ENCODE measurements at regions not wholly inside any gene's neighbourhood (a gene's known extent, or its start where the extent isn't known, plus 50 kb on each side); places are given as distances from the start of the nearest gene placed in this dataset.
"Not testable (repeated sequence)": the region's sequence is repeated elsewhere in the genome, so short reads cannot be mapped to it uniquely, and the experiment has no call there.

GRCh38 chr3:193917158-193917557 is 218.8 kb upstream of the HES1 start:
- Histone ChIP-seq H3K9me3 (ENCODE audit: low read length) (no peaks in the 10 kb centered on the region), H3K27ac (ENCODE audit: low read depth, low read length) (no peak overlapping the region), H3K4me1 (ENCODE audit: insufficient read depth, low read length) (no peaks in the 10 kb centered on the region), H3K27me3 (ENCODE audit: control insufficient read depth in 1 of 2, insufficient read depth in 2 of 2, low read length in 2 of 2) (no peaks in the 10 kb centered on the region), H3K36me3 (ENCODE audit: insufficient read depth, low read length) (no peaks in the 10 kb centered on the region), H3K4me3 (ENCODE audit: low read depth in 1 of 2, low read length in 2 of 2) (no peak overlapping the region), H3K9ac (ENCODE audit: low read length) (no peak overlapping the region)

GRCh38 chr3:193921465-193921864 is 214.5 kb upstream of the HES1 start:
- no peaks in the 10 kb centered on the region for H3K4me1 ChIP-seq (ENCODE audit: insufficient read depth, low read length)
- no peak overlapping the region for H3K4me3 ChIP-seq (ENCODE audit: low read depth in 1 of 2, low read length in 2 of 2)
- H3K27ac ChIP-seq (ENCODE audit: low read depth, low read length): no peak overlapping the region
- H3K9ac ChIP-seq (ENCODE audit: low read length): no peak overlapping the region
- no peaks in the 10 kb centered on the region for H3K36me3 ChIP-seq (ENCODE audit: insufficient read depth, low read length)
- H3K9me3 ChIP-seq (ENCODE audit: low read length): no peaks in the 10 kb centered on the region
- H3K27me3 ChIP-seq (ENCODE audit: control insufficient read depth in 1 of 2, insufficient read depth in 2 of 2, low read length in 2 of 2): no peaks in the 10 kb centered on the region

- no peaks in the 10 kb centered on the region for H3K9me3 ChIP-seq (ENCODE audit: low read length)
- H3K27ac ChIP-seq (ENCODE audit: low read depth, low read length): no peak overlapping the region
These were observed 213.7 kb upstream of the HES1 start for GRCh38 chr3:193922034-193922774.

GRCh38 chr3:193923958-193924357 is 212.0 kb upstream of the HES1 start:
- not testable (repeated sequence) for H3K27me3 ChIP-seq (ENCODE audit: control insufficient read depth in 1 of 2, insufficient read depth in 2 of 2, low read length in 2 of 2); H3K9me3 ChIP-seq (ENCODE audit: low read length); H3K36me3 ChIP-seq (ENCODE audit: insufficient read depth, low read length); H3K4me3 ChIP-seq (ENCODE audit: low read depth in 1 of 2, low read length in 2 of 2); H3K9ac ChIP-seq (ENCODE audit: low read length); H3K4me1 ChIP-seq (ENCODE audit: insufficient read depth, low read length); H3K27ac ChIP-seq (ENCODE audit: low read depth, low read length)

More at GRCh38 chr3:193922034-193922774, 213.7 kb upstream of the HES1 start:
- no peak overlapping the region for H3K9ac ChIP-seq (ENCODE audit: low read length)
- no peaks in the 10 kb centered on the region for H3K4me1 ChIP-seq (ENCODE audit: insufficient read depth, low read length)
- no peaks in the 10 kb centered on the region for H3K27me3 ChIP-seq (ENCODE audit: control insufficient read depth in 1 of 2, insufficient read depth in 2 of 2, low read length in 2 of 2)
- no peaks in the 10 kb centered on the region for H3K36me3 ChIP-seq (ENCODE audit: insufficient read depth, low read length)
- no peak overlapping the region for H3K4me3 ChIP-seq (ENCODE audit: low read depth in 1 of 2, low read length in 2 of 2)

GRCh38 chr3:193926071-193926470 is 209.9 kb upstream of the HES1 start:
- not testable (repeated sequence) for H3K36me3 ChIP-seq (ENCODE audit: insufficient read depth, low read length); H3K27ac ChIP-seq (ENCODE audit: low read depth, low read length); H3K4me3 ChIP-seq (ENCODE audit: low read depth in 1 of 2, low read length in 2 of 2); H3K9ac ChIP-seq (ENCODE audit: low read length); H3K27me3 ChIP-seq (ENCODE audit: control insufficient read depth in 1 of 2, insufficient read depth in 2 of 2, low read length in 2 of 2); H3K9me3 ChIP-seq (ENCODE audit: low read length); H3K4me1 ChIP-seq (ENCODE audit: insufficient read depth, low read length)

GRCh38 chr3:193927413-193928206 is 208.3 kb upstream of the HES1 start:
- not testable (repeated sequence) for H3K9ac ChIP-seq (ENCODE audit: low read length); H3K4me1 ChIP-seq (ENCODE audit: insufficient read depth, low read length); H3K36me3 ChIP-seq (ENCODE audit: insufficient read depth, low read length); H3K27ac ChIP-seq (ENCODE audit: low read depth, low read length); H3K4me3 ChIP-seq (ENCODE audit: low read depth in 1 of 2, low read length in 2 of 2); H3K27me3 ChIP-seq (ENCODE audit: control insufficient read depth in 1 of 2, insufficient read depth in 2 of 2, low read length in 2 of 2); H3K9me3 ChIP-seq (ENCODE audit: low read length)

GRCh38 chr3:193928354-193929209 is 207.4 kb upstream of the HES1 start:
- no peak overlapping the region for H3K9ac ChIP-seq (ENCODE audit: low read length)
- no peak overlapping the region for H3K4me3 ChIP-seq (ENCODE audit: low read depth in 1 of 2, low read length in 2 of 2)
- no peaks in the 10 kb centered on the region for H3K36me3 ChIP-seq (ENCODE audit: insufficient read depth, low read length)
- H3K27ac ChIP-seq (ENCODE audit: low read depth, low read length): no peak overlapping the region
- no peaks in the 10 kb centered on the region for H3K9me3 ChIP-seq (ENCODE audit: low read length)
- H3K27me3 ChIP-seq (ENCODE audit: control insufficient read depth in 1 of 2, insufficient read depth in 2 of 2, low read length in 2 of 2): no peaks in the 10 kb centered on the region
- H3K4me1 ChIP-seq (ENCODE audit: insufficient read depth, low read length): no peaks in the 10 kb centered on the region

GRCh38 chr3:193929373-193929772 is 206.6 kb upstream of the HES1 start:
- Histone ChIP-seq H3K9me3 (ENCODE audit: low read length) (no peaks in the 10 kb centered on the region), H3K4me1 (ENCODE audit: insufficient read depth, low read length) (no peaks in the 10 kb centered on the region), H3K9ac (ENCODE audit: low read length) (no peak overlapping the region), H3K36me3 (ENCODE audit: insufficient read depth, low read length) (no peaks in the 10 kb centered on the region), H3K4me3 (ENCODE audit: low read depth in 1 of 2, low read length in 2 of 2) (no peak overlapping the region), H3K27ac (ENCODE audit: low read depth, low read length) (no peak overlapping the region), H3K27me3 (ENCODE audit: control insufficient read depth in 1 of 2, insufficient read depth in 2 of 2, low read length in 2 of 2) (no peaks in the 10 kb centered on the region)

- Histone ChIP-seq H3K4me1 (ENCODE audit: insufficient read depth, low read length) (no peaks in the 10 kb centered on the region), H3K27ac (ENCODE audit: low read depth, low read length) (no peak overlapping the region), H3K4me3 (ENCODE audit: low read depth in 1 of 2, low read length in 2 of 2) (no peak overlapping the region), H3K27me3 (ENCODE audit: control insufficient read depth in 1 of 2, insufficient read depth in 2 of 2, low read length in 2 of 2) (no peaks in the 10 kb centered on the region), H3K9me3 (ENCODE audit: low read length) (no peaks in the 10 kb centered on the region), H3K36me3 (ENCODE audit: insufficient read depth, low read length) (no peaks in the 10 kb centered on the region), H3K9ac (ENCODE audit: low read length) (no peak overlapping the region)
These were observed 205.9 kb upstream of the HES1 start for GRCh38 chr3:193929921-193930646.

- Histone ChIP-seq H3K27me3 (ENCODE audit: control insufficient read depth in 1 of 2, insufficient read depth in 2 of 2, low read length in 2 of 2) (no peaks in the 10 kb centered on the region), H3K36me3 (ENCODE audit: insufficient read depth, low read length) (no peaks in the 10 kb centered on the region), H3K27ac (ENCODE audit: low read depth, low read length) (no peak overlapping the region), H3K9ac (ENCODE audit: low read length) (no peak overlapping the region), H3K4me3 (ENCODE audit: low read depth in 1 of 2, low read length in 2 of 2) (no peak overlapping the region), H3K4me1 (ENCODE audit: insufficient read depth, low read length) (no peaks in the 10 kb centered on the region), H3K9me3 (ENCODE audit: low read length) (no peaks in the 10 kb centered on the region)
These were observed 203.8 kb upstream of the HES1 start for GRCh38 chr3:193932136-193932535.

GRCh38 chr3:193932576-193932975 is 203.4 kb upstream of the HES1 start:
- H3K36me3 ChIP-seq (ENCODE audit: insufficient read depth, low read length): no peaks in the 10 kb centered on the region
- H3K4me1 ChIP-seq (ENCODE audit: insufficient read depth, low read length): no peaks in the 10 kb centered on the region
- no peak overlapping the region for H3K4me3 ChIP-seq (ENCODE audit: low read depth in 1 of 2, low read length in 2 of 2)
- no peak overlapping the region for H3K9ac ChIP-seq (ENCODE audit: low read length)
- no peak overlapping the region for H3K27ac ChIP-seq (ENCODE audit: low read depth, low read length)
- H3K9me3 ChIP-seq (ENCODE audit: low read length): no peaks in the 10 kb centered on the region
- no peaks in the 10 kb centered on the region for H3K27me3 ChIP-seq (ENCODE audit: control insufficient read depth in 1 of 2, insufficient read depth in 2 of 2, low read length in 2 of 2)
